Gastrocnemius medialis (tissue), 4 donors: ENCODE measurements at regions not wholly inside any gene's neighbourhood (a gene's known extent, or its start where the extent isn't known, plus 50 kb on each side); places are given as distances from the start of the nearest gene placed in this dataset.

Source experiments
- ATAC-seq, 2 donors: fragments of 150-250 bp; one replicate each; pipeline ENCODE4 v1.9.1; 2016
- DNase-seq, 2 donors: peaks; one replicate each; pipeline ENCODE4 v3.0.0-alpha.2; 2019
- H3K27ac ChIP-seq, 4 donors: fragments of 200-600 bp; sonication (generic); 1 replicate in 1 of 4; 2 replicates in 3 of 4; pipeline ENCODE4 v1.5.1; 2016 to 2018; ENCODE audit warnings: mild to moderate bottlenecking in 2 of 4, moderate library complexity in 1 of 4
- H3K27me3 ChIP-seq, 3 donors: fragments of 200-600 bp; sonication (generic) in 2 of 3; 1 replicate in 1 of 3; 2 replicates in 2 of 3; pipeline versions ENCODE4 v1.5.1 to v1.6.0; 2016 to 2019; ENCODE audit warnings: mild to moderate bottlenecking in 1 of 3, moderate library complexity in 1 of 3
- H3K36me3 ChIP-seq, 2 donors: fragments of 200-600 bp; sonication (generic) in 1 of 2; one replicate each; pipeline ENCODE4 v1.5.1; 2017 to 2018
- H3K4me1 ChIP-seq, 2 donors: fragments of 200-600 bp; sonication (generic) in 1 of 2; one replicate each; pipeline ENCODE4 v1.5.1; 2016 to 2017; ENCODE audit warnings: mild to moderate bottlenecking in 2 of 2
- H3K4me3 ChIP-seq, 4 donors: fragments of 200-600 bp; sonication (generic) in 3 of 4; 1 replicate in 1 of 4; 2 replicates in 3 of 4; pipeline ENCODE4 v1.5.1; 2016 to 2019; ENCODE audit warnings: mild to moderate bottlenecking in 2 of 4
- H3K9me3 ChIP-seq, 3 donors: fragments of 200-600 bp; sonication (generic) in 2 of 3; 1 replicate in 1 of 3; 2 replicates in 2 of 3; pipeline ENCODE4 v1.5.1; 2016 to 2019
- CTCF ChIP-seq, 5 experiments: fragments of 450-650 bp in 3 of 5; fragments of 200-600 bp in 2 of 5; sonication (generic) in 2 of 5; IDR thresholded peaks in 4 of 5; conservative IDR thresholded peaks in 1 of 5; 1 replicate in 4 of 5; 2 replicates in 1 of 5; pipeline ENCODE4 v1.5.1; 2016 to 2019; ENCODE audit warnings: antibody characterized with exemption in 5 of 5, mild to moderate bottlenecking in 3 of 5, moderate library complexity in 3 of 5
- POLR2A ChIP-seq, 2 donors: fragments of 450-650 bp; IDR thresholded peaks; one replicate each; pipeline ENCODE4 v1.6.1; 2017; ENCODE audit warnings: antibody characterized with exemption in 2 of 2, mild to moderate bottlenecking in 2 of 2, moderate library complexity in 2 of 2
- in situ Hi-C, 4 donors: fragments of 200-750 bp; cut with MboI; loops; one replicate each; pipeline versions ENCODE4 v1.15.0 to v1.8.0; 2017; ENCODE audit warnings: low sequenced_read_pairs in 4 of 4
- intact Hi-C: fragments of 100-400 bp; cut with DNase I; formaldehyde crosslinking; loops from one replicate; pipeline ENCODE4 v1.15.1; 2023; ENCODE audit warnings: low total_unique reads

DNA sequence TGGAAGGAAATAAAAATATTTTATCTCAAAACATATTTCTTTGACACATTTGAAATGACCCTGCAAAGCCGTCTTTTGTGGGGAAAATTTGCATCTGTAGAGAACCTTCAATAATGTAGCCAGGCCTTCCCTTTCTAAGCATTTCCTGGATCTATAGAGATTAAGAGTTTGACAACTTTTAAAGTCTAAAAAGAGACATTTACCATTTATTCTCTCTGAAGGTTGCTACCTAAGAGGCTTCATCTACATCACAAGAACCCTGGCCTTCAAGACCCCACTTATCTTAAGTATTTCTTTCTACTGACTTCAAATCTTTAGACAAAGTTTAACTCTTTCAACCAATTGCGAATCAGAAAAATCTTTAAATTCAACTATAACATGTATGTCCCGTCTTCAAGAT, 1639.8 kb downstream of the RPA4 start:
- H3K4me1 ChIP-seq, result no peaks in the 10 kb centered on the region
- in situ Hi-C loops, result no loop called here
- intact Hi-C loops, result no loop called here
- no peak overlapping the region for H3K27ac ChIP-seq
- no peaks in the 10 kb centered on the region for H3K36me3 ChIP-seq
- TF ChIP-seq CTCF (IDR thresholded peaks at IDR 0.05 in 4 of 5, conservative IDR thresholded peaks at IDR 0.05 in 1 of 5), result no peak
- no peak for TF ChIP-seq POLR2A (IDR thresholded peaks at IDR 0.05)
- H3K4me3 ChIP-seq, result no peak overlapping the region
- no peaks in the 10 kb centered on the region for H3K9me3 ChIP-seq
- no peaks in the 10 kb centered on the region for H3K27me3 ChIP-seq
- no peak for DNase-seq
- no peak for ATAC-seq

GRCh38 chrX:98548519-98548918, 1664.8 kb downstream of the RPA4 start:
- DNase-seq (no peak), ATAC-seq (no peak)
- no peaks in the 10 kb centered on the region for H3K9me3 ChIP-seq
- intact Hi-C loops (no loop called here), in situ Hi-C loops (no loop called here)
- no peak overlapping the region for H3K4me3 ChIP-seq
- no peaks in the 10 kb centered on the region for H3K27me3 ChIP-seq
- no peaks in the 10 kb centered on the region for H3K36me3 ChIP-seq
- TF ChIP-seq POLR2A (IDR thresholded peaks at IDR 0.05) (no peak), CTCF (IDR thresholded peaks at IDR 0.05 in 4 of 5, conservative IDR thresholded peaks at IDR 0.05 in 1 of 5) (no peak)
- no peaks in the 10 kb centered on the region for H3K4me1 ChIP-seq
- H3K27ac ChIP-seq, result no peak overlapping the region

GRCh38 chrX:98568795-98569194, 1685.1 kb downstream of the RPA4 start:
- Histone ChIP-seq H3K36me3 (no peaks in the 10 kb centered on the region), H3K4me1 (no peaks in the 10 kb centered on the region), H3K27me3 (no peaks in the 10 kb centered on the region), H3K27ac (no peak overlapping the region), H3K9me3 (no peaks in the 10 kb centered on the region), H3K4me3 (no peak overlapping the region)
- DNase-seq (no peak), ATAC-seq (no peak)
- in situ Hi-C loops (no loop called here), intact Hi-C loops (no loop called here)
- TF ChIP-seq CTCF (IDR thresholded peaks at IDR 0.05 in 4 of 5, conservative IDR thresholded peaks at IDR 0.05 in 1 of 5), result no peak
- TF ChIP-seq POLR2A (IDR thresholded peaks at IDR 0.05), result no peak

- no peak overlapping the region for H3K27ac ChIP-seq
- H3K9me3 ChIP-seq, result no peaks in the 10 kb centered on the region
- no peaks in the 10 kb centered on the region for H3K36me3 ChIP-seq
- H3K4me1 ChIP-seq, result no peaks in the 10 kb centered on the region
- intact Hi-C loops (no loop called here), in situ Hi-C loops (no loop called here)
- ATAC-seq (no peak), DNase-seq (no peak)
- H3K4me3 ChIP-seq, result no peak overlapping the region
- H3K27me3 ChIP-seq, result no peaks in the 10 kb centered on the region
- TF ChIP-seq POLR2A (IDR thresholded peaks at IDR 0.05), result no peak
- no peak for TF ChIP-seq CTCF (IDR thresholded peaks at IDR 0.05 in 4 of 5, conservative IDR thresholded peaks at IDR 0.05 in 1 of 5)
These were observed 1722.2 kb downstream of the RPA4 start for GRCh38 chrX:98605941-98606340.

DNA sequence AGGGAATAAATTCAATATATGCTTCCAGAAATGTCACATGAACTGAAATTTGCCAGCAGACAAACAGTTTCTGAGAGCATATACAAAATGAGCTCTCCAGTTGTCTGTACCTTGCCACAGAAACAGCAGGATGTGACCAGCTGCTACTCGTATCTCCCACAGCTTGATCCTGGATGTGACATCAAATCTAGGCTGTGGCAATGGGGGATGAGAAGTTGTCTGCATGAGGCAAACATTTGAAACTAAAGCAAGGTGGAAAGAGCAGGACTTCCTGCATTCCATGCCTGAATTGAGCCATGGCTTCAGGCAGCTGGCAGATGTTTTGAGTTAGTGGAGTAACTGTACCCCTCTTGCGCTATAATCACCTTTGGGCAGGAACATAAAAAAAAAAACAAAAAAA, 1724.0 kb downstream of the RPA4 start:
- H3K4me1 ChIP-seq, result no peaks in the 10 kb centered on the region
- TF ChIP-seq POLR2A (IDR thresholded peaks at IDR 0.05) (no peak), CTCF (IDR thresholded peaks at IDR 0.05 in 4 of 5, conservative IDR thresholded peaks at IDR 0.05 in 1 of 5) (no peak)
- no peaks in the 10 kb centered on the region for H3K9me3 ChIP-seq
- H3K4me3 ChIP-seq, result no peak overlapping the region
- ATAC-seq (no peak), DNase-seq (no peak)
- in situ Hi-C loops, result no loop called here
- H3K27me3 ChIP-seq, result no peaks in the 10 kb centered on the region
- intact Hi-C loops, result no loop called here
- no peaks in the 10 kb centered on the region for H3K36me3 ChIP-seq
- no peak overlapping the region for H3K27ac ChIP-seq
